ENCODE measurements at regions not wholly inside any gene's neighbourhood (a gene's known extent, or its start where the extent isn't known, plus 50 kb on each side); places are given as distances from the start of the nearest gene placed in this dataset.

DNA sequence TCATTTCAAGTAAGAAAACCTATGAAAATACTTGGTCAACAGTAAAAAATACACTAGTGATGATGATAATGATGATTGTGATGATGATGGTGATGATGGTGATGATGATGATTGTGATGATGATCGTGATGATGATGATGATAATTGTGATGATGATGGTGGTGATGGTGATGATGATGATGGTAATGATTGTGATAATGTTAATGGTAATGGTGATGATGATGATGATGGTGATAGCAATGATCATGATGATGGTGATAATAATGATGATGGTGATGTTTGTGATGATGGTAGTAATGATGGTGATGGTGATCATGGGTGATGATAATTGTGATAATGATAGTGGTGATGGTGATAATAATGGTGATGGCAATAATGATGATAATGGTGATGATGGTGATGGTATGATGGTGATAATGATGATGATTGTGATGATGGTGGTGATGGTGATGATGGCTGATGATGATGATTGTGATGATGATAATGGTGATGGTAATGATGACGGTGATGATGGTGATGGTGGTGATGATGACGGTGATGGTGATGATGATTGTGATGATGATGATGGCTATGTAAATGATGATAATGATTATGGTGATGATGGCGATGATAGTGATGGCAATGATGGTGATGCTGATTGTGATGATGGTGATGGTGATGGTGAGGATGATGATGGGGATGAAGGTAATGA lies 62.1 kb downstream of the VCX3A start:
- no peaks in the 10 kb centered on the region for H3K36me3 ChIP-seq (ENCODE audit: control insufficient read depth, insufficient read depth, low read length)
- H3K27me3 ChIP-seq (replicated peaks; ENCODE audit: control insufficient read depth, insufficient read depth, low read length) = no peaks in the 10 kb centered on the region
- no peak overlapping the region for H3K4me3 ChIP-seq (replicated peaks; ENCODE audit: low read depth, low read length)
- no peak for DNase-seq (ENCODE audit: extremely low read depth, insufficient read length)
- TF ChIP-seq, protein P1, sequence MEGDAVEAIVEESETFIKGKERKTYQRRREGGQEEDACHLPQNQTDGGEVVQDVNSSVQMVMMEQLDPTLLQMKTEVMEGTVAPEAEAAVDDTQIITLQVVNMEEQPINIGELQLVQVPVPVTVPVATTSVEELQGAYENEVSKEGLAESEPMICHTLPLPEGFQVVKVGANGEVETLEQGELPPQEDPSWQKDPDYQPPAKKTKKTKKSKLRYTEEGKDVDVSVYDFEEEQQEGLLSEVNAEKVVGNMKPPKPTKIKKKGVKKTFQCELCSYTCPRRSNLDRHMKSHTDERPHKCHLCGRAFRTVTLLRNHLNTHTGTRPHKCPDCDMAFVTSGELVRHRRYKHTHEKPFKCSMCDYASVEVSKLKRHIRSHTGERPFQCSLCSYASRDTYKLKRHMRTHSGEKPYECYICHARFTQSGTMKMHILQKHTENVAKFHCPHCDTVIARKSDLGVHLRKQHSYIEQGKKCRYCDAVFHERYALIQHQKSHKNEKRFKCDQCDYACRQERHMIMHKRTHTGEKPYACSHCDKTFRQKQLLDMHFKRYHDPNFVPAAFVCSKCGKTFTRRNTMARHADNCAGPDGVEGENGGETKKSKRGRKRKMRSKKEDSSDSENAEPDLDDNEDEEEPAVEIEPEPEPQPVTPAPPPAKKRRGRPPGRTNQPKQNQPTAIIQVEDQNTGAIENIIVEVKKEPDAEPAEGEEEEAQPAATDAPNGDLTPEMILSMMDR (IDR thresholded peaks at IDR 0.05; ENCODE audit: insufficient read depth, low read length, poor library complexity, severe bottlenecking) = no peak

GRCh38 chrX:6468706-6469105 lies 66.2 kb downstream of the VCX3A start:
- no peaks in the 10 kb centered on the region for H3K36me3 ChIP-seq (ENCODE audit: control insufficient read depth, insufficient read depth, low read length)
- H3K4me3 ChIP-seq (replicated peaks; ENCODE audit: low read depth, low read length) = no peak overlapping the region
- DNase-seq (ENCODE audit: extremely low read depth, insufficient read length) = no peak
- H3K27me3 ChIP-seq (replicated peaks; ENCODE audit: control insufficient read depth, insufficient read depth, low read length) = no peaks in the 10 kb centered on the region
- TF ChIP-seq, protein P1 (IDR thresholded peaks at IDR 0.05; ENCODE audit: insufficient read depth, low read length, poor library complexity, severe bottlenecking) = no peak

DNA sequence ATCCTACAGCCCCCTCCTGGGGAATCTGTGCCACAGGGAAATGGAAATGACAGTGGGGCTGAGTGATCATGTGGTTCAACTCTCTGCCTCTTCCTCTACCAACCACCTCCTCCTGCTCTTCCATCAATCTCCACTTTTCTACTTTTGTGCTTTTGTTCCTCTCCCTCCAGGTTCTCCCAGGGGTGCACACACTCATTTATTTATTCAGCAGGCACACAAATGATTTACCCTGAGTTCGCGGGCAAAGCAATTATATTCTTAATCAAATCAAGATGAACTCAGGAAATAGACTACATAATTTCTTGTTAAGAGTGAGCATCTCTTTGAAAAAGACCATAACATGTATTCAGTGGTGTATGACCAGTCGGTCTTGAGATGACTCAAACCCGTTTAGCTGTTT lies 69.2 kb downstream of the VCX3A start:
- Histone ChIP-seq H3K4me3 (replicated peaks; ENCODE audit: low read depth, low read length) (no peak overlapping the region), H3K27me3 (replicated peaks; ENCODE audit: control insufficient read depth, insufficient read depth, low read length) (no peaks in the 10 kb centered on the region), H3K36me3 (ENCODE audit: control insufficient read depth, insufficient read depth, low read length) (no peaks in the 10 kb centered on the region)
- no peak for DNase-seq (ENCODE audit: extremely low read depth, insufficient read length)
- TF ChIP-seq, protein P1 (IDR thresholded peaks at IDR 0.05; ENCODE audit: insufficient read depth, low read length, poor library complexity, severe bottlenecking) = no peak

GRCh38 chrX:6464726-6465125 lies 70.2 kb downstream of the VCX3A start:
- no peak for DNase-seq (ENCODE audit: extremely low read depth, insufficient read length)
- no peaks in the 10 kb centered on the region for H3K36me3 ChIP-seq (ENCODE audit: control insufficient read depth, insufficient read depth, low read length)

DNA sequence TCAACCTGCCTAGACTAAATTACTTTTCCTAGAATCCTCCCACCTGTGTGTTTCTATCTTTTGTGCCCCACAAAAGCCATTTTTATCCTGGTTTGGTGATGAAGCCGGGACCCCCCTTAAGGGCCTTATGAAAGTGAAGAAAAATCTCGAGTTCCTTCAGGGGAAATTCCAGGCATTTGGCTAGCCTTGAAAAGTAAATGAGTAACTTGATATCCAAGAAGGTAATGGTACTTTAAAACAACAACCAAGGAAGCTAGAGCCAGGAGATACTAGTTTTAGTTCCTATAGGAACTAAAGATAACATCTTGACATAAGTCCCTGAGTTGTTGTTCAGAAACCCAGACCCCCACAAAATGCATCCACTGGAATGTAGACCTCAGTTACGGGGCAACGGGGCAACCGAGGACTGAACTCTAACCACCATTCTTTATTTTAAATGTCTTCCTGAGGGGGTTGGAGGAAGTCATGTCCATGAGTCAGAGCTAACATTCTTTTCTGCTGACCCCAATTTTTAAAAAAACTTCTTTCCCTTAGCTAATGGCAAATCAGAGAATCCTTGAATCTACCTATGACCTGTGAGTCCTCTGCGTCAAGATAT lies 73.9 kb downstream of the VCX3A start:
- Histone ChIP-seq H3K27me3 (replicated peaks; ENCODE audit: control insufficient read depth, insufficient read depth, low read length) (no peaks in the 10 kb centered on the region), H3K36me3 (ENCODE audit: control insufficient read depth, insufficient read depth, low read length) (no peaks in the 10 kb centered on the region), H3K4me3 (replicated peaks; ENCODE audit: low read depth, low read length) (no peak overlapping the region)
- no peak for DNase-seq (ENCODE audit: extremely low read depth, insufficient read length)
- TF ChIP-seq, protein P1 (IDR thresholded peaks at IDR 0.05; ENCODE audit: insufficient read depth, low read length, poor library complexity, severe bottlenecking) = no peak

More at GRCh38 chrX:6464726-6465125, 70.2 kb downstream of the VCX3A start:
- H3K4me3 ChIP-seq (replicated peaks; ENCODE audit: low read depth, low read length) = no peak overlapping the region
- no peaks in the 10 kb centered on the region for H3K27me3 ChIP-seq (replicated peaks; ENCODE audit: control insufficient read depth, insufficient read depth, low read length)
- TF ChIP-seq, protein P1 (IDR thresholded peaks at IDR 0.05; ENCODE audit: insufficient read depth, low read length, poor library complexity, severe bottlenecking) = no peak

All from GM06990 (cell line).